IPS-18a (cell line): ENCODE measurements at regions not wholly inside any gene's neighbourhood (a gene's known extent, or its start where the extent isn't known, plus 50 kb on each side); places are given as distances from the start of the nearest gene placed in this dataset.

Source experiments
- H3K27ac ChIP-seq: one replicate; pipeline ENCODE4 v1.5.1; 2013; ENCODE audit warnings: low read length
- H3K27me3 ChIP-seq: one replicate; pipeline ENCODE4 v1.6.1; 2013; ENCODE audit warnings: mild to moderate bottlenecking, low read length; ENCODE audit not compliant: control insufficient read depth, insufficient read depth
- H3K36me3 ChIP-seq: one replicate; pipeline ENCODE4 v1.6.1; 2013; ENCODE audit warnings: low read depth, low read length; ENCODE audit not compliant: control insufficient read depth
- H3K4me1 ChIP-seq: one replicate; pipeline ENCODE4 v1.6.1; 2013; ENCODE audit warnings: low read depth, low read length; ENCODE audit not compliant: control insufficient read depth
- H3K4me3 ChIP-seq: one replicate; pipeline ENCODE4 v1.5.1; 2013; ENCODE audit warnings: low read length
- H3K9ac ChIP-seq: one replicate; pipeline ENCODE4 v1.6.1; 2013; ENCODE audit warnings: mild to moderate bottlenecking, low read length, moderate library complexity
- H3K9me3 ChIP-seq: one replicate; pipeline ENCODE4 v1.6.1; 2013; ENCODE audit warnings: low read depth, low read length; ENCODE audit not compliant: control insufficient read depth

- H3K4me3 ChIP-seq: no peak overlapping the region
- no peak overlapping the region for H3K9ac ChIP-seq
- no peak overlapping the region for H3K27ac ChIP-seq
- H3K9me3 ChIP-seq: no peaks in the 10 kb centered on the region
- H3K27me3 ChIP-seq: no peaks in the 10 kb centered on the region
- no peaks in the 10 kb centered on the region for H3K36me3 ChIP-seq
- H3K4me1 ChIP-seq: no peaks in the 10 kb centered on the region
Measured at GRCh38 chr14:85793533-85793932, 263.6 kb downstream of the FLRT2 start.

GRCh38 chr14:85789506-85789905 lies 259.6 kb downstream of the FLRT2 start:
- Histone ChIP-seq H3K4me3 (no peak overlapping the region), H3K27ac (no peak overlapping the region), H3K36me3 (no peaks in the 10 kb centered on the region), H3K9ac (no peak overlapping the region), H3K9me3 (no peaks in the 10 kb centered on the region), H3K4me1 (no peaks in the 10 kb centered on the region), H3K27me3 (no peaks in the 10 kb centered on the region)

- Histone ChIP-seq H3K9ac (no peak overlapping the region), H3K27ac (no peak overlapping the region), H3K4me1 (no peaks in the 10 kb centered on the region), H3K27me3 (no peaks in the 10 kb centered on the region), H3K4me3 (no peak overlapping the region), H3K36me3 (no peaks in the 10 kb centered on the region), H3K9me3 (no peaks in the 10 kb centered on the region)
Measured at GRCh38 chr14:85788470-85789233, 258.7 kb downstream of the FLRT2 start.

- Histone ChIP-seq H3K27ac (no peak overlapping the region), H3K4me3 (no peak overlapping the region), H3K36me3 (no peaks in the 10 kb centered on the region), H3K27me3 (peaks cover under 1% of the 10 kb centered on the region), H3K9me3 (no peaks in the 10 kb centered on the region), H3K4me1 (peaks cover 14% of the 10 kb centered on the region), H3K9ac (no peak overlapping the region)
Measured at GRCh38 chr14:85766295-85766694, 236.4 kb downstream of the FLRT2 start.

GRCh38 chr14:85764822-85765221 lies 234.9 kb downstream of the FLRT2 start:
- Histone ChIP-seq H3K36me3 (no peaks in the 10 kb centered on the region), H3K27ac (no peak overlapping the region), H3K9ac (no peak overlapping the region), H3K9me3 (no peaks in the 10 kb centered on the region), H3K4me1 (peaks cover 16% of the 10 kb centered on the region), H3K4me3 (no peak overlapping the region), H3K27me3 (peaks cover 16% of the 10 kb centered on the region)

GRCh38 chr14:85762526-85762925 lies 232.6 kb downstream of the FLRT2 start:
- no peaks in the 10 kb centered on the region for H3K36me3 ChIP-seq
- no peaks in the 10 kb centered on the region for H3K9me3 ChIP-seq
- peaks cover 16% of the 10 kb centered on the region for H3K27me3 ChIP-seq
- H3K4me3 ChIP-seq: no peak overlapping the region
- H3K27ac ChIP-seq: no peak overlapping the region
- peaks cover 20% of the 10 kb centered on the region for H3K4me1 ChIP-seq
- H3K9ac ChIP-seq: no peak overlapping the region

GRCh38 chr14:85752175-85752574 lies 222.2 kb downstream of the FLRT2 start:
- Histone ChIP-seq H3K27me3 (no peaks in the 10 kb centered on the region), H3K9ac (no peak overlapping the region), H3K4me3 (no peak overlapping the region), H3K9me3 (no peaks in the 10 kb centered on the region), H3K27ac (no peak overlapping the region), H3K36me3 (no peaks in the 10 kb centered on the region), H3K4me1 (no peaks in the 10 kb centered on the region)

- Histone ChIP-seq H3K9ac (no peak overlapping the region), H3K27ac (no peak overlapping the region), H3K4me1 (no peaks in the 10 kb centered on the region), H3K9me3 (no peaks in the 10 kb centered on the region), H3K4me3 (no peak overlapping the region), H3K27me3 (no peaks in the 10 kb centered on the region), H3K36me3 (no peaks in the 10 kb centered on the region)
Measured at GRCh38 chr14:85744573-85744972, 214.6 kb downstream of the FLRT2 start.

- Histone ChIP-seq H3K9ac (no peak overlapping the region), H3K4me1 (no peaks in the 10 kb centered on the region), H3K36me3 (no peaks in the 10 kb centered on the region), H3K9me3 (no peaks in the 10 kb centered on the region), H3K27ac (no peak overlapping the region), H3K4me3 (no peak overlapping the region), H3K27me3 (no peaks in the 10 kb centered on the region)
Measured at GRCh38 chr14:85732031-85732430, 202.1 kb downstream of the FLRT2 start.

GRCh38 chr14:85731186-85731585 lies 201.2 kb downstream of the FLRT2 start:
- Histone ChIP-seq H3K4me3 (no peak overlapping the region), H3K27me3 (no peaks in the 10 kb centered on the region), H3K9me3 (no peaks in the 10 kb centered on the region), H3K36me3 (no peaks in the 10 kb centered on the region), H3K9ac (no peak overlapping the region), H3K4me1 (no peaks in the 10 kb centered on the region), H3K27ac (no peak overlapping the region)

- no peak overlapping the region for H3K9ac ChIP-seq
- no peaks in the 10 kb centered on the region for H3K4me1 ChIP-seq
- H3K9me3 ChIP-seq: no peaks in the 10 kb centered on the region
- H3K27ac ChIP-seq: no peak overlapping the region
- H3K36me3 ChIP-seq: no peaks in the 10 kb centered on the region
- H3K4me3 ChIP-seq: no peak overlapping the region
- H3K27me3 ChIP-seq: no peaks in the 10 kb centered on the region
Measured at GRCh38 chr14:85728476-85729065, 198.6 kb downstream of the FLRT2 start.

GRCh38 chr14:85714069-85714468 lies 184.1 kb downstream of the FLRT2 start:
- Histone ChIP-seq H3K27ac (no peak overlapping the region), H3K9ac (no peak overlapping the region), H3K4me1 (no peaks in the 10 kb centered on the region), H3K27me3 (no peaks in the 10 kb centered on the region), H3K36me3 (no peaks in the 10 kb centered on the region), H3K9me3 (no peaks in the 10 kb centered on the region), H3K4me3 (no peak overlapping the region)
